Adipocyte (in vitro differentiated cells): ENCODE measurements at regions not wholly inside any gene's neighbourhood (a gene's known extent, or its start where the extent isn't known, plus 50 kb on each side); places are given as distances from the start of the nearest gene placed in this dataset.
A peak's percentile ranks its signal among the peaks of the same experiment; 100 is the strongest.

ENCODE experiments used
- DNase-seq: peaks from one replicate; pipeline ENCODE4 v3.0.0-alpha.2; 2015; ENCODE audit warnings: low read depth
- H3K27me3 ChIP-seq: replicated peaks from 2 replicates; pipeline ENCODE4 v1.7.0; 2013; ENCODE audit warnings: mild to moderate bottlenecking, low read length, moderate library complexity; ENCODE audit not compliant: control insufficient read depth, insufficient read depth
- H3K36me3 ChIP-seq: 2 replicates; pipeline ENCODE4 v1.7.0; 2013; ENCODE audit warnings: low read length, mild to moderate bottlenecking, moderate library complexity; ENCODE audit not compliant: control insufficient read depth, insufficient read depth, severe bottlenecking
- H3K4me1 ChIP-seq: 2 replicates; pipeline ENCODE4 v1.7.0; 2013; ENCODE audit warnings: mild to moderate bottlenecking, low read length, moderate library complexity; ENCODE audit not compliant: control insufficient read depth, insufficient read depth
- H3K4me3 ChIP-seq: 2 replicates; pipeline ENCODE4 v1.7.0; 2013; ENCODE audit warnings: mild to moderate bottlenecking, low read length, moderate library complexity
- H3K9ac ChIP-seq: 2 replicates; pipeline ENCODE4 v1.7.0; 2013; ENCODE audit warnings: mild to moderate bottlenecking, low read length, moderate library complexity
- H3K9me3 ChIP-seq: 2 replicates; pipeline ENCODE4 v1.7.0; 2013; ENCODE audit warnings: mild to moderate bottlenecking, low read length, moderate library complexity; ENCODE audit not compliant: control insufficient read depth

GRCh38 chr9:80968611-80969010 lies 720.7 kb downstream of the TLE1 start:
- Histone ChIP-seq H3K9ac (no peak overlapping the region), H3K27me3 (no peaks in the 10 kb centered on the region), H3K4me3 (no peak overlapping the region), H3K36me3 (no peaks in the 10 kb centered on the region), H3K9me3 (no peaks in the 10 kb centered on the region), H3K4me1 (no peaks in the 10 kb centered on the region)
- DNase-seq, result peak; percentile 57

- DNase-seq, result no peak
- no peak overlapping the region for H3K4me3 ChIP-seq
Observed at GRCh38 chr9:80964914-80965313, 724.4 kb downstream of the TLE1 start.

GRCh38 chr9:80964374-80964773 lies 725.0 kb downstream of the TLE1 start:
- H3K4me3 ChIP-seq, result no peak overlapping the region
- H3K27me3 ChIP-seq, result no peaks in the 10 kb centered on the region
- no peak for DNase-seq

More at GRCh38 chr9:80964914-80965313, 724.4 kb downstream of the TLE1 start:
- H3K36me3 ChIP-seq, result no peaks in the 10 kb centered on the region
- H3K4me1 ChIP-seq, result no peaks in the 10 kb centered on the region
- H3K9ac ChIP-seq, result no peak overlapping the region
- H3K9me3 ChIP-seq, result no peaks in the 10 kb centered on the region
- no peaks in the 10 kb centered on the region for H3K27me3 ChIP-seq

GRCh38 chr9:80957801-80958200 lies 731.5 kb downstream of the TLE1 start:
- Histone ChIP-seq H3K27me3 (peaks cover 3% of the 10 kb centered on the region), H3K4me1 (no peaks in the 10 kb centered on the region), H3K4me3 (no peak overlapping the region), H3K9ac (no peak overlapping the region), H3K9me3 (no peaks in the 10 kb centered on the region), H3K36me3 (no peaks in the 10 kb centered on the region)
- no peak for DNase-seq

More at GRCh38 chr9:80964374-80964773, 725.0 kb downstream of the TLE1 start:
- Histone ChIP-seq H3K36me3 (no peaks in the 10 kb centered on the region), H3K9me3 (no peaks in the 10 kb centered on the region), H3K4me1 (no peaks in the 10 kb centered on the region), H3K9ac (no peak overlapping the region)

GRCh38 chr9:80954521-80954920 lies 734.8 kb downstream of the TLE1 start:
- Histone ChIP-seq H3K9ac (no peak overlapping the region), H3K4me3 (no peak overlapping the region), H3K9me3 (no peaks in the 10 kb centered on the region), H3K27me3 (peaks cover 3% of the 10 kb centered on the region), H3K36me3 (no peaks in the 10 kb centered on the region), H3K4me1 (no peaks in the 10 kb centered on the region)
- DNase-seq, result no peak

- H3K9me3 ChIP-seq, result no peaks in the 10 kb centered on the region
- H3K4me1 ChIP-seq, result no peaks in the 10 kb centered on the region
- no peak overlapping the region for H3K4me3 ChIP-seq
- no peaks in the 10 kb centered on the region for H3K36me3 ChIP-seq
- peaks cover under 1% of the 10 kb centered on the region for H3K27me3 ChIP-seq
- no peak overlapping the region for H3K9ac ChIP-seq
- DNase-seq, result no peak
Observed at GRCh38 chr9:80952363-80952922, 736.9 kb downstream of the TLE1 start.

- DNase-seq, result no peak
- H3K36me3 ChIP-seq, result no peaks in the 10 kb centered on the region
- no peak overlapping the region for H3K4me3 ChIP-seq
- no peak overlapping the region for H3K9ac ChIP-seq
- no peaks in the 10 kb centered on the region for H3K27me3 ChIP-seq
- H3K4me1 ChIP-seq, result no peaks in the 10 kb centered on the region
- no peaks in the 10 kb centered on the region for H3K9me3 ChIP-seq
Observed at GRCh38 chr9:80951675-80952074, 737.7 kb downstream of the TLE1 start.

- H3K36me3 ChIP-seq, result no peaks in the 10 kb centered on the region
- no peak overlapping the region for H3K9ac ChIP-seq
- no peaks in the 10 kb centered on the region for H3K4me1 ChIP-seq
- DNase-seq, result no peak
- H3K27me3 ChIP-seq, result no peaks in the 10 kb centered on the region
- no peaks in the 10 kb centered on the region for H3K9me3 ChIP-seq
- H3K4me3 ChIP-seq, result no peak overlapping the region
Observed at GRCh38 chr9:80948876-80949275, 740.5 kb downstream of the TLE1 start.

- Histone ChIP-seq H3K36me3 (no peaks in the 10 kb centered on the region), H3K4me3 (no peak overlapping the region), H3K27me3 (no peaks in the 10 kb centered on the region), H3K9ac (no peak overlapping the region), H3K4me1 (no peaks in the 10 kb centered on the region), H3K9me3 (no peaks in the 10 kb centered on the region)
- DNase-seq, result no peak
Observed at GRCh38 chr9:80948066-80948465, 741.3 kb downstream of the TLE1 start.

- no peaks in the 10 kb centered on the region for H3K27me3 ChIP-seq
- DNase-seq, result peak; percentile 41
Observed at GRCh38 chr9:80946496-80947170, 742.7 kb downstream of the TLE1 start.

GRCh38 chr9:80945436-80945835 lies 743.9 kb downstream of the TLE1 start:
- DNase-seq, result no peak

More at GRCh38 chr9:80946496-80947170, 742.7 kb downstream of the TLE1 start:
- H3K9me3 ChIP-seq, result no peaks in the 10 kb centered on the region
- no peak overlapping the region for H3K9ac ChIP-seq
- H3K4me3 ChIP-seq, result no peak overlapping the region
- H3K36me3 ChIP-seq, result no peaks in the 10 kb centered on the region
- no peaks in the 10 kb centered on the region for H3K4me1 ChIP-seq

GRCh38 chr9:80937645-80938044 lies 751.7 kb downstream of the TLE1 start:
- H3K27me3 ChIP-seq, result no peaks in the 10 kb centered on the region

More at GRCh38 chr9:80945436-80945835, 743.9 kb downstream of the TLE1 start:
- H3K4me3 ChIP-seq, result no peak overlapping the region
- no peaks in the 10 kb centered on the region for H3K27me3 ChIP-seq
- H3K9ac ChIP-seq, result no peak overlapping the region
- H3K4me1 ChIP-seq, result no peaks in the 10 kb centered on the region
- no peaks in the 10 kb centered on the region for H3K9me3 ChIP-seq
- H3K36me3 ChIP-seq, result no peaks in the 10 kb centered on the region

More at GRCh38 chr9:80937645-80938044, 751.7 kb downstream of the TLE1 start:
- no peaks in the 10 kb centered on the region for H3K36me3 ChIP-seq
- H3K4me1 ChIP-seq, result no peaks in the 10 kb centered on the region
- H3K9ac ChIP-seq, result no peak overlapping the region
- no peaks in the 10 kb centered on the region for H3K9me3 ChIP-seq
- H3K4me3 ChIP-seq, result no peak overlapping the region
- no peak for DNase-seq
